Subcutaneous abdominal adipose tissue (tissue), 5 donors: ENCODE measurements at regions not wholly inside any gene's neighbourhood (a gene's known extent, or its start where the extent isn't known, plus 50 kb on each side); places are given as distances from the start of the nearest gene placed in this dataset.

Source experiments
- H3K27ac ChIP-seq: one replicate; pipeline ENCODE4 v1.7.0; 2013; ENCODE audit warnings: low read depth, mild to moderate bottlenecking, inconsistent platforms, low read length, moderate library complexity
- H3K27me3 ChIP-seq, 5 donors: one replicate each; pipeline ENCODE4 v1.7.0; 2013; ENCODE audit warnings: low read length in 5 of 5, inconsistent platforms in 1 of 5; ENCODE audit not compliant: control insufficient read depth in 5 of 5, insufficient read depth in 4 of 5
- H3K36me3 ChIP-seq, 5 donors: one replicate each; pipeline ENCODE4 v1.7.0; 2013; ENCODE audit warnings: low read length in 5 of 5; ENCODE audit not compliant: control insufficient read depth in 5 of 5, insufficient read depth in 5 of 5
- H3K4me1 ChIP-seq, 5 donors: one replicate each; pipeline ENCODE4 v1.7.0; 2013; ENCODE audit warnings: low read length in 5 of 5, mild to moderate bottlenecking in 3 of 5, moderate library complexity in 1 of 5; ENCODE audit not compliant: control insufficient read depth in 5 of 5, insufficient read depth in 5 of 5
- H3K4me3 ChIP-seq, 5 donors: one replicate each; pipeline ENCODE4 v1.7.0; 2013; ENCODE audit warnings: low read length in 5 of 5, low read depth in 1 of 5
- H3K9ac ChIP-seq, 5 donors: one replicate each; pipeline ENCODE4 v1.7.0; 2013; ENCODE audit warnings: low read length in 5 of 5, mild to moderate bottlenecking in 4 of 5, moderate library complexity in 3 of 5
- H3K9me3 ChIP-seq, 5 donors: one replicate each; pipeline ENCODE4 v1.7.0; 2013; ENCODE audit warnings: low read length in 5 of 5; ENCODE audit not compliant: control insufficient read depth in 5 of 5
- donor health status: healthy.
- donor health status: healthy.
- donor health status: healthy.
- donor health status: healthy.
- donor health status: healthy.

GRCh38 chr1:213388199-213388598, 337.2 kb downstream of the RPS6KC1 start:
- H3K9ac ChIP-seq = no peak overlapping the region
- H3K27me3 ChIP-seq = no peaks in the 10 kb centered on the region
- no peak overlapping the region for H3K27ac ChIP-seq
- H3K4me1 ChIP-seq = no peaks in the 10 kb centered on the region
- H3K4me3 ChIP-seq = no peak overlapping the region
- H3K9me3 ChIP-seq = peaks cover 0 to 10% (median 0%) of the 10 kb centered on the region in 5 donors
- no peaks in the 10 kb centered on the region for H3K36me3 ChIP-seq

GRCh38 chr1:213389061-213389581, 338.1 kb downstream of the RPS6KC1 start:
- Histone ChIP-seq H3K27me3 (no peaks in the 10 kb centered on the region), H3K9ac (no peak overlapping the region), H3K4me3 (no peak overlapping the region), H3K4me1 (no peaks in the 10 kb centered on the region), H3K27ac (no peak overlapping the region), H3K9me3 (peaks cover 0 to 3% (median 0%) of the 10 kb centered on the region in 5 donors), H3K36me3 (no peaks in the 10 kb centered on the region)

GRCh38 chr1:213391445-213391844, 340.4 kb downstream of the RPS6KC1 start:
- Histone ChIP-seq H3K9me3 (no peaks in the 10 kb centered on the region), H3K4me1 (no peaks in the 10 kb centered on the region), H3K27ac (no peak overlapping the region), H3K36me3 (no peaks in the 10 kb centered on the region), H3K4me3 (no peak overlapping the region), H3K9ac (no peak overlapping the region), H3K27me3 (no peaks in the 10 kb centered on the region)

- Histone ChIP-seq H3K9ac (no peak overlapping the region), H3K27me3 (no peaks in the 10 kb centered on the region), H3K36me3 (no peaks in the 10 kb centered on the region), H3K9me3 (no peaks in the 10 kb centered on the region), H3K4me1 (no peaks in the 10 kb centered on the region), H3K4me3 (no peak overlapping the region), H3K27ac (no peak overlapping the region)
These were observed 342.8 kb downstream of the RPS6KC1 start for GRCh38 chr1:213393860-213394259.

- Histone ChIP-seq H3K4me1 (no peaks in the 10 kb centered on the region), H3K9ac (no peak overlapping the region), H3K4me3 (no peak overlapping the region), H3K9me3 (no peaks in the 10 kb centered on the region), H3K36me3 (no peaks in the 10 kb centered on the region), H3K27me3 (no peaks in the 10 kb centered on the region), H3K27ac (no peak overlapping the region)
These were observed 343.8 kb downstream of the RPS6KC1 start for GRCh38 chr1:213394837-213395236.

GRCh38 chr1:213397638-213398037, 346.6 kb downstream of the RPS6KC1 start:
- H3K9ac ChIP-seq = no peak overlapping the region
- H3K4me3 ChIP-seq = no peak overlapping the region
- H3K27me3 ChIP-seq = no peaks in the 10 kb centered on the region
- H3K36me3 ChIP-seq = no peaks in the 10 kb centered on the region
- no peaks in the 10 kb centered on the region for H3K4me1 ChIP-seq
- H3K27ac ChIP-seq = no peak overlapping the region
- no peaks in the 10 kb centered on the region for H3K9me3 ChIP-seq

GRCh38 chr1:213399695-213400094, 348.7 kb downstream of the RPS6KC1 start:
- no peak overlapping the region for H3K4me3 ChIP-seq
- H3K9ac ChIP-seq = no peak overlapping the region
- no peaks in the 10 kb centered on the region for H3K9me3 ChIP-seq
- no peak overlapping the region for H3K27ac ChIP-seq
- H3K4me1 ChIP-seq = no peaks in the 10 kb centered on the region
- no peaks in the 10 kb centered on the region for H3K36me3 ChIP-seq
- H3K27me3 ChIP-seq = no peaks in the 10 kb centered on the region

- no peaks in the 10 kb centered on the region for H3K4me1 ChIP-seq
- H3K36me3 ChIP-seq = no peaks in the 10 kb centered on the region
- no peak overlapping the region for H3K9ac ChIP-seq
- H3K9me3 ChIP-seq = peaks cover 0 to 4% (median 0%) of the 10 kb centered on the region in 5 donors
- H3K27me3 ChIP-seq = no peaks in the 10 kb centered on the region
- H3K27ac ChIP-seq = no peak overlapping the region
- no peak overlapping the region for H3K4me3 ChIP-seq
These were observed 358.2 kb downstream of the RPS6KC1 start for GRCh38 chr1:213409208-213409631.

- H3K36me3 ChIP-seq = no peaks in the 10 kb centered on the region
- H3K4me1 ChIP-seq = no peaks in the 10 kb centered on the region
- peaks cover 0 to 4% (median 0%) of the 10 kb centered on the region in 5 donors for H3K9me3 ChIP-seq
- no peaks in the 10 kb centered on the region for H3K27me3 ChIP-seq
- H3K9ac ChIP-seq = no peak overlapping the region
- no peak overlapping the region for H3K27ac ChIP-seq
- no peak overlapping the region for H3K4me3 ChIP-seq
These were observed 358.9 kb downstream of the RPS6KC1 start for GRCh38 chr1:213409971-213410370.

GRCh38 chr1:213414346-213414745, 363.3 kb downstream of the RPS6KC1 start:
- Histone ChIP-seq H3K4me1 (no peaks in the 10 kb centered on the region), H3K4me3 (no peak overlapping the region), H3K27ac (no peak overlapping the region), H3K9ac (no peak overlapping the region), H3K9me3 (peaks cover 0 to 4% (median 0%) of the 10 kb centered on the region in 5 donors), H3K36me3 (no peaks in the 10 kb centered on the region), H3K27me3 (no peaks in the 10 kb centered on the region)

GRCh38 chr1:213414911-213415310, 363.9 kb downstream of the RPS6KC1 start:
- Histone ChIP-seq H3K36me3 (no peaks in the 10 kb centered on the region), H3K4me3 (no peak overlapping the region), H3K4me1 (no peaks in the 10 kb centered on the region), H3K27ac (no peak overlapping the region), H3K9ac (no peak overlapping the region), H3K27me3 (no peaks in the 10 kb centered on the region), H3K9me3 (peaks cover 0 to 4% (median 0%) of the 10 kb centered on the region in 5 donors)
